ENCODE measurements at regions not wholly inside any gene's neighbourhood (a gene's known extent, or its start where the extent isn't known, plus 50 kb on each side); places are given as distances from the start of the nearest gene placed in this dataset.

GRCh38 chr22:49489821-49490220, 337.9 kb downstream of the BRD1 start:
- Histone ChIP-seq H3K4me3 (no peak overlapping the region), H3K36me3 (no peaks in the 10 kb centered on the region), H3K9me3 (ENCODE audit: low read depth) (no peaks in the 10 kb centered on the region), H3K27me3 (no peaks in the 10 kb centered on the region), H3K27ac (no peak overlapping the region), H3K4me1 (ENCODE audit: low read depth) (no peaks in the 10 kb centered on the region)
- DNase-seq (ENCODE audit: low read depth in 1 of 2, low spot score in 1 of 2), result no peak
- TF ChIP-seq, protein P1, sequence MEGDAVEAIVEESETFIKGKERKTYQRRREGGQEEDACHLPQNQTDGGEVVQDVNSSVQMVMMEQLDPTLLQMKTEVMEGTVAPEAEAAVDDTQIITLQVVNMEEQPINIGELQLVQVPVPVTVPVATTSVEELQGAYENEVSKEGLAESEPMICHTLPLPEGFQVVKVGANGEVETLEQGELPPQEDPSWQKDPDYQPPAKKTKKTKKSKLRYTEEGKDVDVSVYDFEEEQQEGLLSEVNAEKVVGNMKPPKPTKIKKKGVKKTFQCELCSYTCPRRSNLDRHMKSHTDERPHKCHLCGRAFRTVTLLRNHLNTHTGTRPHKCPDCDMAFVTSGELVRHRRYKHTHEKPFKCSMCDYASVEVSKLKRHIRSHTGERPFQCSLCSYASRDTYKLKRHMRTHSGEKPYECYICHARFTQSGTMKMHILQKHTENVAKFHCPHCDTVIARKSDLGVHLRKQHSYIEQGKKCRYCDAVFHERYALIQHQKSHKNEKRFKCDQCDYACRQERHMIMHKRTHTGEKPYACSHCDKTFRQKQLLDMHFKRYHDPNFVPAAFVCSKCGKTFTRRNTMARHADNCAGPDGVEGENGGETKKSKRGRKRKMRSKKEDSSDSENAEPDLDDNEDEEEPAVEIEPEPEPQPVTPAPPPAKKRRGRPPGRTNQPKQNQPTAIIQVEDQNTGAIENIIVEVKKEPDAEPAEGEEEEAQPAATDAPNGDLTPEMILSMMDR (IDR thresholded peaks at IDR 0.05; ENCODE audit: low read depth, low read length), result no peak

GRCh38 chr22:49488943-49489342, 338.7 kb downstream of the BRD1 start:
- Histone ChIP-seq H3K36me3 (no peaks in the 10 kb centered on the region), H3K27me3 (no peaks in the 10 kb centered on the region), H3K27ac (no peak overlapping the region), H3K4me1 (ENCODE audit: low read depth) (no peaks in the 10 kb centered on the region), H3K4me3 (no peak overlapping the region), H3K9me3 (ENCODE audit: low read depth) (no peaks in the 10 kb centered on the region)
- TF ChIP-seq, protein P1 (IDR thresholded peaks at IDR 0.05; ENCODE audit: low read depth, low read length), result no peak
- no peak for DNase-seq (ENCODE audit: low read depth in 1 of 2, low spot score in 1 of 2)

DNA sequence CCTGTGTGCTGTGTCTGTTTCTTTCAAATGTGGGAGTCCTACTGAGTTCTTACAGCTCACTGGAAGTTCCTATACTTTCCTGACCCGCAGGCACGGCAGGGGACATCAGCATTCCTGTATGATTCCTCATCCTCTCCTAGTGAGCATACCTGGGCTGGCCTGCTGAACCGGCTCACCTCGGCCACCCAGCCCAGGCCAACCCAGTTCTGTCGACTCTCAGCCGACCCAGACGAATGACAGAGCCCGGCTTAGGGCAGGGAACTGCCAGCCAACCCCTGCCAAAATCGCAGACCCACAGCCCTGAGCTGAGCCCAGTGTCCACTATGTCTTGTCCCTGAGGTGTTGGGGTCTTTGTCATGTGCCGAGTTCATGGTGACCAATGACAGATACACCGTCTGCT, 339.7 kb downstream of the BRD1 start:
- TF ChIP-seq, protein P1 (IDR thresholded peaks at IDR 0.05; ENCODE audit: low read depth, low read length), result no peak
- H3K4me1 ChIP-seq (ENCODE audit: low read depth), result no peaks in the 10 kb centered on the region
- no peak for DNase-seq (ENCODE audit: low read depth in 1 of 2, low spot score in 1 of 2)
- no peaks in the 10 kb centered on the region for H3K27me3 ChIP-seq
- no peak overlapping the region for H3K4me3 ChIP-seq
- H3K36me3 ChIP-seq, result no peaks in the 10 kb centered on the region
- no peak overlapping the region for H3K27ac ChIP-seq
- no peaks in the 10 kb centered on the region for H3K9me3 ChIP-seq (ENCODE audit: low read depth)

GRCh38 chr22:49486225-49486624, 341.4 kb downstream of the BRD1 start:
- H3K36me3 ChIP-seq, result no peaks in the 10 kb centered on the region
- no peaks in the 10 kb centered on the region for H3K9me3 ChIP-seq (ENCODE audit: low read depth)
- H3K4me3 ChIP-seq, result no peak overlapping the region
- no peak overlapping the region for H3K27ac ChIP-seq
- H3K4me1 ChIP-seq (ENCODE audit: low read depth), result no peaks in the 10 kb centered on the region
- TF ChIP-seq, protein P1 (IDR thresholded peaks at IDR 0.05; ENCODE audit: low read depth, low read length), result no peak
- DNase-seq (ENCODE audit: low read depth in 1 of 2, low spot score in 1 of 2), result no peak
- H3K27me3 ChIP-seq, result no peaks in the 10 kb centered on the region

- H3K4me3 ChIP-seq, result no peak overlapping the region
- TF ChIP-seq, protein P1 (IDR thresholded peaks at IDR 0.05; ENCODE audit: low read depth, low read length), result no peak
- H3K27ac ChIP-seq, result no peak overlapping the region
- no peaks in the 10 kb centered on the region for H3K9me3 ChIP-seq (ENCODE audit: low read depth)
- H3K4me1 ChIP-seq (ENCODE audit: low read depth), result no peaks in the 10 kb centered on the region
- DNase-seq (ENCODE audit: low read depth in 1 of 2, low spot score in 1 of 2), result no peak
- H3K27me3 ChIP-seq, result no peaks in the 10 kb centered on the region
- H3K36me3 ChIP-seq, result no peaks in the 10 kb centered on the region
These were observed 343.7 kb downstream of the BRD1 start for GRCh38 chr22:49483946-49484345.
